Stimulated activated CD8-positive, alpha-beta memory T cell treated with anti-CD3 and anti-CD28 coated beads, Interleukin-12 subunit alpha, Interleukin-12 subunit beta, amount 100 ng/mL, for 1 hour (primary cell): ENCODE measurements at regions not wholly inside any gene's neighbourhood (a gene's known extent, or its start where the extent isn't known, plus 50 kb on each side); places are given as distances from the start of the nearest gene placed in this dataset.
"Not testable (repeated sequence)": the region's sequence is repeated elsewhere in the genome, so short reads cannot be mapped to it uniquely, and the experiment has no call there.

Experiments
- DNase-seq: peaks from one replicate; pipeline ENCODE4 v3.0.0-alpha.2; 2020; ENCODE audit warnings: low read depth

DNA sequence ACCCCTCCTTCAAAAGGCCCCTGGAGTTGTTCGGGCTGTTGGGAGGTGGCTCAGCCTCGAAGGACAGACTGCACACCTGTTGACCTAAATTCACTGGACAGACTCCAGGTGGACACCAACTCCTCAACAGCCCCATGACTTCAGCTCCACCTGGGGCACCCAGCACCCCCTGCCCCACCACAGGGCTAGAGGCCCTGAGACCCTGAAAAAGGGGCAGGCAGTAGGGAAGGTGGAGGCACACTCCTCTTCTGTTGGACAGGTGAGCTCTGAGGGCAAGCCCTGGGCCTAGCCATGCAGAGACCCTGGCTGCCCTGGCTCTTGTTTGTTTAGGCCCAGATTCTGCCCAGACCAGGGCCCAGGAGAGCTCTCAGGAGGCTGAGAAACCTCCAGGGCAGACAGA, 409.7 kb upstream of the CAMK1G start:
- not testable (repeated sequence) for DNase-seq

DNA sequence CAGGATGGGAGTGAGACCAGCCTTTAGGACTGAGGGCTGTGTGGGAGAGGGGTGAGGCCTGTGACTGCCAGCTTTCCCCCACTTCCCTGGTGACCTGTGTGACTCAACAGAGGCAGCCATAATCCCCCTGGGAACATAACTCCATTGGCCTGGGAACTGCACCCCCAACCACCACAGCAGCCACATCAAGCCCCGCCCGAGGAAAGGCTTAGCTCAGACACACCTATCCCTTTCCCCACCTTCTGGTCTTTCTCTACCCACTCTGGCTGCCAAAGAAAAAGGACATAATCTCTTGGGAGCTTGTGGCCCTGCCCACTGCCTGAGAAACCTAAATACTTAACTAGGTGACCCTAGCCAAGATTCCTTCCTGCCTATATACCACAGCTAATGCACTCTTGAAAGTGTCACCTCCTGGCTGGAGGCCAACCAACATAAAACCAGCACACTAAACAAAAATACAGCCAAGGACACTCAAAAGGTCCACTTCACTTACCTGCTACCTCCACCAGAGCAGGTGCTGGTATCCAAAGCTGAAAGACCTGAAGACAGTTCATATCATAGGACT, 406.6 kb upstream of the CAMK1G start:
- DNase-seq = no peak

DNA sequence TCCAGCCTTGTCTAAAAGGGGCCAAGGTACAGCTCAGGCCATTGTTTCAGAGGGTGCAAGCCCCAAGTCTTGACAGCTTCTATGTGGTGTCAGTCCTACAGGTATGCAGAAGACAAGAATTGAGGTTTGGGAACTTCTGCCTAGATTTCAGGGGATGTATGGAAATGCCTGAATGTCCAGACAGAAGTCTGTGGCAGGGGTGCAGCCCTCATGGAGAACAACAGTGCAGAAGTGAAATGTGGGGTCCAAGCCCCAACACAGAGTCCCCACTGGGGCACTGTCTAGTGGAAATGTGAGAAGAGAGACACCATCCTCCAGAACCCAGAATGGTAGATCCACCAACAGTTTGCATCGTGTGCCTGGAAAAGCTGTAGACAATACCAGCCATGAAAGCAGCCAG, 400.3 kb upstream of the CAMK1G start:
- DNase-seq = no peak

DNA sequence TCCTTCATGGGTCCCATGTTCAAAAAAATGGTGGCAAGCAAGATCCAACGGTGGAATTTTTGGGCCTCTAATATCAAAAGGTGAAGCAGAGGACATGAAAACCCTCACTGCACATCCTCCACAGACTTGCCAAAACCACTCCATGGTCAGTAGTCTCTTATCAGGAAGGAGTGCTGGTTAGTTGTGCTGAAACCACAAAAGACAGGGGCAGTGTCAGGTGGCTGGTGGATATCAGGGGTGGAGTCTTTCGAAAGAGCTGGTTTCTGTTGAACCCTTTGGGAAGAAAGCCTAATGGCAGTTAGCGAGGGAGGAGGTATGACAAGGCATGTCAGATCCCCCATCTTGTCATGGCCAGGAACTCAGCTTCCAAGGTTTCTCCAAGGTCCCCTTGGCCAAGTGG, 395.9 kb upstream of the CAMK1G start:
- DNase-seq = no peak

DNA sequence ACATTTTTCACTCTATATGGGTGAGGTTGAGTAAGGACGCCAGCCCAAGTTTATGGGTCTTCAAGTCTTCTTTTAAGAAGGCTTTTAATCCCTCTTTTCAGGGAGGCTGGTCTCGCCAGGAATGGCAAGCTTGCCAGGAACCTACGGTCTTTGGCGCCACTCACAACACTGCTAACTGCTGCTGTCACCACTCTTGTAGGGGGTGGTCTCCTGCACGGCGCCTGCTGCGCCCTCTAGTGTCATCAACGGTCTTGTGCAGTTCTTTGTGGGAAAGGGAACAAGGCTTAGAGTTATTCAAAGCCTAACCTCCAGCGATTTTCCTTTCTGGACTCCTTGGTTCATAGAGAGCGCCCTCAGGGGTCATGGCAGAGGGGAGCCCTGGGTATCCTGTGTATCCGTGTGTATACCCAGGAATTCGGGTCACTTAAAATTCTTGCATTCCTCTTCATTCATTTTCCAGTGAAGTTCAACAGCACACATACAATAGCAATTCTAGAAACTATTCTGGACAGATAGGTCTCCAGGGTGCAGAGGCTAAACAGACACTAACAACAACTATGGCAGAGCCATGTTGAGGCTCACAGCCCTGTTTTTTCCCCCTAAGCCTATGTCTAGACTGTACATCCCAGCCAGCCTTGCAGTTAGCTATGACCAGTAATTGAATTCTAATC, 392.8 kb upstream of the CAMK1G start:
- no peak for DNase-seq

DNA sequence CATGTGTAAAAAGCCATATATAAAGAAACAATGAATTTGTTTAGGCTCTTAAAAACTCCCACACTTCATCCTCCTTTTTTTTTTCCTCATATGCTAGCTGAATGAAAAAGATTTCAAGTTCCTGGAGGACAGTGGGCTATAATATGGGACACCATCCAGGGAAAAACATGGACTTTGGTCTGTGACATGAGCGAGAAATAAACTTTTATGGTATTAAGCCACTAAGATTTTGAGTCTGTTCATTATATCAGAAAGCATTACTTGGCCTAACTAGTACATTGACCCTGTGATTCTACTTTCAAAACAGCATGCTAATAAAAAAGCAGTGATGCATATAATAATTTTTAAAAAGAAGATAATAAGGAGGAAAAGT, 392.3 kb upstream of the CAMK1G start:
- no peak for DNase-seq

DNA sequence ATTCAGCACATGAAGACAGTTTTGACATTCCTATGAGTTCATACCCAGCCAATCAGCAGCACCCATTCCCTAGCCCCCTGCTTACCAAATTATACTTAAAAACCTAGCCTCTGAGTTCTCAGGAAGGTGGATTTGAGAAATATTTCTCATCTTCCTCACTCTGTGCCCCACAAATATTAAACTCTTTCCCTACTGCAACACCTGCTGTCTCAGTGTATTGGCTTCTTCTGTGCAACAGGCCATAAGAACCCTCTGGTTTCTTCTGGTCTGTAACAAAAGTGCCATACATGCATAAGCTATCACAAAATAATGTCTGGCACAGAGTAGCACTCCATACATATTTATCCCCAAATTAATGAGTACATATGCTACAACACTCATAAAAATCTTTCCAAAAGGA, 387.4 kb upstream of the CAMK1G start:
- no peak for DNase-seq

DNA sequence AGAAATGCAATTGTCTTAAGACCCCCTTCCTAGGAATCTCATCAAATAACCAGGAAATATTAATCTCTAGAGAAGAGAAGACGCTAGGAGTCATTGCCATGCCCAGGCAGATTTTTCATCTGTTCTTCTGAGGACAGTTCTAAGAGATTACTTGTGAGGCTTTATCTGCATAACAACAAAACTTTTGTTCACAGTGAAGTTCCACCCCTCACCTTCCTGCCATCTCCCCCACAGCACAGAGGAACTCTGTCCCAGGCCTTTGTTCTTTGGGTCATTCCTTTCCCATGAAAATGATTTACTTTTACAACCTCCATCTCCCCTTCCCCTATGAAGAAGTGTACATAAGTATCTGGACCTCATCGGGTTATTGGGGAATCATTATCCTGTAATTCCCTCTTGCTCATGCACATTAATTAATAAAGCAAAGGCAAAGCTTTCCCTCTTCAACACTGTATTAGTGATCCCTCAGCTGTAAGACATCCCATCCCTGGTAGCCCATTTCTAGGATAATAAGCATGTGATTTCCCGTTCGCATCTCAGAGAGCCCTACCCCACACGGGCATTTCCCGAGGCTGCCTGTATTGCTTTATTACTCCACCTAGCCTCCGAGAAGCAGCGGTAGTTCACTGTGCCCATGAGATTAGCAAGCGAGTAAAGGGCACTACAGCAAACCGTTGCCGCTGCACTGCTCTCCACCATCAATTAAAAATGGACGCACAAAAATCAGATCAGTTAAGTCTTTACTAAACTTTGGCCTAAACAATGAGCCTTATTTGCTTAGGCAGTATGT, 384.4 kb upstream of the CAMK1G start:
- no peak for DNase-seq

DNA sequence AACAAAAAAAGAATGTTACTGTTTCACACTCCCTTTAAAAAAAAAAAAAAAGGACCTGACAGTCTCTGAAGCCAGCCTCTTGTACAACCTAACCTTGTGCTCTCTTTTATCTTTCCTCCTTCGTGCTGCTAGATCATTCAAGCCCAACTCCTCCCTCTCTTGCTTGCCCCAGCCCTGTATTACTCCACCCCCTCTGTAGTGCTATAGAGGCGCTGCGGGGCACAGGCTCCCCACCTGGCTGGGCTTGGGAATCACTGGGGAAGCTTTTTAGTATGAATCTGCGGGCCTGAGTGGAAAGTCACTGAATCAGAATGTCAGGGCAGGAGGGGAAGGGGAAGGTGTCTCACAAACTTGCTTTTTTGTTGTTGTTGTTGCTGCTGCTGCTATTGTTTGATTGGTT, 383.7 kb upstream of the CAMK1G start:
- DNase-seq = no peak

DNA sequence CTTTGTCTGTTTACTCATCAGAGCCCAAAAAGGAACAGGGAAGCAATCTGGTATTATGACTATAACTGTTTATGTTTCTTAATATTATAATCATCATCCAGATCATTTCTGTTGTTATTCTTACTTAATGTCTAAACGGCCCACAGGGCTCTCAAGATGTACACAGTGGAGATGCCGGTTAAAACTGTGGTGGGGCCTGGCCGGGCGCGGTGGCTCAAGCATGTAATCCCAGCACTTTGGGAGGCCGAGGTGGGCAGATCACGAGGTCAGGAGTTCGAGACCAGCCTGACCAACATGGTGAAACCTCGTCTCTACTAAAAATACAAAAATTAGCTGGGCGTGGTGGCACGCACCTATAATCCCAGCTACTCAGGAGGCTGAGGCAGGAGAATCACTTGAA, 381.2 kb upstream of the CAMK1G start:
- DNase-seq = not testable (repeated sequence)

DNA sequence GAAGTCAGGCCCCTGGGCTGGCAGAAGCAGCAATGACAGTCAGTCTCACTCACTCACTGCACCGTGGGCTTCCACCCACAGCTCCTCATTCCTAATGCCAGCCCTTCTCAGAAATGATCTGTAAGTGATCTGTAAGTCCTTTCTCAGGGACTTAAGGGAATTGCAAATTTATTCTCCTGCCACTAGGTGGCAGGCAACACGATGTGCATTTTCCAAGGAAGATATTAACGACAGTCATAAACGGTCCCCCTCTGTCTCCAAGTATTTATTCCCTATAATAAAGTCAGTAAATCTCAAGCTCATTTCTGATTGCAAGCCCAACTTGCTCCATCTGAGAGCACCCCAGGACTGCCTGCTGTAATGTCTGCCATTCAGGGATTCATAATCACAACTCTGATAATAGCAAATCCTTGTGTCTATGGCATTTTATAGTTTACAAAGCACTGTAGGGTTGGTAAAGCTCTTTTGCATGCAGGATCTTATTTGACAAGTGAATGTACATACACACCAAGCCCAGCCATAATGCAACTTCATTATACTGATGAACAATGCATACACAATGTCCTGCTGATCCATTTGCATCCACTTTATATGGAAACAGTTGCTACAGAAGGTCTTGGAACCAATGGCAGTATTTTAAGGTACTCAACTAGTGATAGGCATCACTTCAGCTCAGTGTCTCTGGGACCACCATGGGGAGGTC, 380.5 kb upstream of the CAMK1G start:
- DNase-seq = no peak

DNA sequence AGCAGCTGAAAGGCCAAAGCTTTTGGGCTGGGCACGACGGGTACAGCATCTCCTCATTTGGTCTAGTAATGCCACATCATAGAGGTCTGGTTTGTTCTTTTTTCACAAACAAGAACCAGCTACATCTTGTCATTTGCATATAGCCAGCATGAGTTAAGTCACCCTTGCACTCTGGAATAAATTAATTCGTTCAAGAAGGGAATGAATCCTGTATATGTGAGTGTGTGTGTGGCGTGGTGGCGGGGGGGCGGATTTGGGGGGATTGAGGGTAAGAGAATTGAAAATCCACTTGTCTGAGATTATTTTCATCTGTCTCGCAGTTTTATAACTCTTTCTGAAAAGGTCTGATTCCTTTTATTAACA, 380.0 kb upstream of the CAMK1G start:
- no peak for DNase-seq

DNA sequence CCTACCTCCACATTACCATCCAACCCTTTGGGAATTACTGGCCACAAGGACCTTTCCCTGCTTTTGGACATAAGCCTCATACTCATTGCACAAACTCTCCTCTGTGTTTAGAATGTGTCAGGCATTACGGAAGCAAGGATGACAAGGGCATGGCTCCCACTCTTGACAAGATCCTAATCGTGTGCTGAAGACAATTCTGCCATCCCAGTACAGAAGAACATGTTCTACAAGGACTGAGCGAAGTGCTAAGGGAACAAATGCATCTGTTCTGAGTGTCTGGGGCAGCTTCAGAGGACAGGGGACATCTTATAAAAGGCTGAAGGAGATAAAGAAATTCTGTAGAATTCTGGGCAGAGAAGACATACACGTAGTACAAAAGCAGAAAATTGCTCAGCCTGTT, 378.5 kb upstream of the CAMK1G start:
- DNase-seq = no peak

DNA sequence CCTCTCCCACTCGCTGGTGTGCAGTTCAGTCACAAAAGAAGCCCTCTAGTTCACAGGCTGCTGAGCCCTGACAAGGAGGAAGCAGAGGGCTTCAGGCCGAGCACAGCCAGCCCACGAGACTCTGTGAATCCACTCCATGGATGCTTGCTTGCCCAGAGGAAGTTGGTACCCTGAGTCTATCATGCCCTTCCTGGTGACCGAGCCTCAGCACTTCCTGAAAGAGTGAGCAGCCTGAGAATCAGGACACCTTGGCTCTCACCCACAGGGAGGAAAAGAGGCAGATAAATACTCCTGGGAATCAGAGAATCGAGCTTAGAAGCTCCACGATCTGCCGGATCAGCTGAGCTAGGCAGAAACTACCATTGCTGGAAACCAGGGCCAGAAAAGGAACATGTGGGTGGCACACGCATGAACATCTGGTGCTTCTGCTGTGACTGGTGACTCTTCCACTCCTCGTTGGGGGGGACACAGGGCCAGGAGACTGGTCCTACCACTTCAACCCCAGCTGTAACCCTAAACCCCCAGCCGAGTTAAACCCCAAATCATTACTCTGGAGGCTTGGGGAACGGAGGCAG, 376.3 kb upstream of the CAMK1G start:
- DNase-seq = no peak

DNA sequence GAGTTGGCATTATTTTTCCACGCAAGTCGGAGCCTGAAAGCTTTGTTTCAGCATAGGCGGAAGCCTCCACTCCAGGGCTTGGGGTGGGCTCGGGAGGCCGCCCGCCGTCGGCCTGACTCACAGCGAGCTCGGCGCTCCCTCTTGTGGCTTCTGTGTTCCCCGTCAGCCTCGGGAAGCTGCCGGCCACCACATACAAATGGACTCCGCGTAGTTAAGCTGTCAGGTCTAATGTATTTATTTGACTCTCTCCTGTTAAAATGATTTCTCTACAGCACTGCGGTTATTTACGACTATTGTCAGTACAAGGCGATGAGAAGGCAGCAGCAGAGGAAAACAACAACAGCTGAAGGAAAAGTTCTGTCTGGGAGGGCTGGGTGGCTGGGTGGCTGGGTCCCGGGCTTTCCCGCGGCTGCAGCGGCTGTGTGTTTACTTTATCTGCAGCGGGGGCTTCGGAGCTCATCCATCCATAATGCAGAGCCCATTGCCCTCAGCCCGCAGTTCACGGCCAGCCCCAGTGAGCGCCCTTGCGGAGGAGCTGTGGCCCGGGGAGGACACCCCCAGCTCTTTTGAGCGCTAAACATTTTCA, 375.7 kb upstream of the CAMK1G start:
- DNase-seq = no peak

DNA sequence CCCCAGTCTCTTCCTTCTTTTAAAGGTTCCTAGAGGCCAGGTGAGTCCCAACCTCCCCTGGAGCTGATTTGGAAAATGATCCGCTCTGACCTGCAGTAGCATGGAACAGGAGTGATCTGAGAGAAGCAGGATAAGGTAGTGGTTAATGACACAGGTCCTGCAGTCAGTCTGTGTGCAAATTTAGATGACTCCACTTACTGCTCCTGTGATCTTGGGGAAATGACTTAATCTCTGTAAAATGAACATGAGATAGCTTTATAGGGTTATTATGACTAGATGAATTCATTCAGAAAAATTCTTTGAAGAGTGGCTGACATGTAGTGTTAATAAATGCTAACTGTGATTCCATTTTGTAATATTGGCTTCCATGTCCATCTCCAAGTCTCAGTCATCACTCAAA, 374.9 kb upstream of the CAMK1G start:
- no peak for DNase-seq

DNA sequence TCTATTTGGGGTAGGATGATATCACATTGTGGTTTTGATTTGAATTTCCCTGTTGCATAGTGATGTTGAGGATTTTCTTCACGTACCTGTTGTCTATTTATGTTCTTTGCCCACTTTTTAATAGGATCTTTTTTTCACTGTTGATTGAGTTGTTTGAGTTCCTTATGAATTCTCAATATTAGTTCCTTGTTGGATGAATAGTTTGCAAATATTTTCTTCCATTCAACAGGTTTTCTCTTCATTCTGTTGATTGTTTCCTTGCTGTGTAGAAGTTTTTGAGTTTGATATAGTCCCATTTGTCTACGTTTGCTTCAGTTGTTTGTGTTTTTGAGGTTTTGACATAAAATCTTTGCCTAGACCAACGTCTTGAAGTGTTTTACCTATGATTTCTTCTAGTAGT, 369.5 kb upstream of the CAMK1G start:
- no peak for DNase-seq

DNA sequence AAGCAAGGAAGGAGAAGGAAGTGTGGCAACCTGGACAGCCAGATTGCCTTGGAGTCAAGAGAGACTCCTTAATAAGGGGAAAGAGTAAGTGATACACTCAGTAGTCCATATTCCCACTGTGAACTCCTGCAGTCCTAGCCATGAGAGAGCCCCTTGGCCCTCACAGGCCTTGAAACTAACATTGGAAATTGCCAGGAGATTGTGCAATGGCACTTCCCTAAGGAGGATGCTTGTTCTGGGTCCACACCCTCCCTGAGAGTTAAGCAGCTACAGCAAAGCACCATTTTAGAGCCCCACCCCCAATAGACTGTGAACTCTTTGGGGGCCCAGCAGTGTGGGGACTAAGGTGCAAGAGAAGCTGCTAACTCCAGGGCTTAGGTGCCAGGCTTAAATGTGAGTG, 367.7 kb upstream of the CAMK1G start:
- DNase-seq = no peak

DNA sequence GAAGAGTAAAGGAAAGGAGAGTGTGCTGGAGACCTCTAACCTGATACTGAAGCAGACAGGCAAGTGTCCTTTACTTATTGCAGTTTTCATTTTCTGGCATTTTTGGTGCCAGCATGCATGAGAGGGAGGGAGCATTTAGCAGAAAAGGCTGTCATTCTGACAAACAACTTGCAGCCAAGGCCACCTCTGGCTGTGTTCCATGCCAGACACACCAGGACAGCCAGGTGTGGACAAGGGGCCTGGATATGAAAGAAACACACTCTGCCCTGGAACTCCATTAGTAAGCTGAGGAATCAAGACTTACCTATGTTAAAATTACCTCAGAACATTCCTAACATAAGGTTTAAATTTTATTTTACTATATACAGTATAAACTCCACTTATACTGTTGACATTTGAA, 365.4 kb upstream of the CAMK1G start:
- DNase-seq = no peak

DNA sequence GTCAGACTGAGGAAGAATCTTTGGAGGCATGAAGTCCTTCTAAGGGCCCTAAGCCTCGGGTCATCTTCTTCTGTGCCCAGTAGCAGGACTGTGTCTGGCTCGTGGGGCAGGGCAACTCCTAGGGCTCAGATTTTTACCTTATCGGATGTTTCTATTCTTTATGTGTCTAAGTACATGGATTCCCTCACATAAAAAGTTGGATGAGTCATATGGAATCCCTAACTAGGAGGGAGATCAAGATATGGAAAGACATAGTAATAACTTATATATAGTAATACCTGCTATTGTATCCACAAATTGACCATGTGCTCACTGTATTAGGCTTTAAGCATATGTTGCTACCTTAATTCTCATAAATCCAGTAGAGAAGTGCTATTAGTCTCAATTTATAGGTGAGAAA, 364.5 kb upstream of the CAMK1G start:
- DNase-seq = no peak

DNA sequence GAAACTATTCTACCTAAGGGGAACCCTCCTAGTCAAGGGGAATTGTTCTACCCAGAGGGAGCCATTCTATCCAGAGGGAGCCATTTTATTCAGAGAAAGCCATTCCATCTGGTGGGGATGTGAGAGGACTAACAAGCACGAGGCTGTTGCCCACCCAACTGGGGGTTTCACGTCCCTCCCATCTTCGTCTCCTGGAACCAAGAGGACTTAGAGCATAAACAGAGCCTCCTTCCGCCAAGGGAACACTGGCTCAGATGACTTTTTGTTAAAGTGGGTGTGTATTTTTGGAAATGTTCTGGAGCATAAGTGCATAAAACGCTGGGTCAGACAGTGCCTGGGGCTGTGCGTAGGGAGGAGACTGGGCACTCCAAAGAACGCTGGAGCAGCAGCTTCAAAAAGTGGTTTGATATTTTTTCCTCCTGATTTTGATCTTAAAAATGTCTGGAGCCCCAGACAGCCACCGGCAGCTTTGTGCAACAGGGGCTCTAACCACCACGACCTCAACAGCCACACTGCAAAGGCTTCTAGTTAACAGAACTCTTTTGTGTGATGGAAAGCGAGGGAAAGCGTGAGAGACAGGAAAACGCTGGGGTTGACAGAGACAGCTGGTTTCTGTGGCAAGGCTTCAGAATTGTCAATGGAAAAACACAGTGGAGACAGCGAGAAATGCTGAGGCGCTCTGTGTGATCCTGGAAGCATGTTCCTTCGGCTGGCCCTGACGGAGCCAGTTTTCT, 363.6 kb upstream of the CAMK1G start:
- DNase-seq = no peak

DNA sequence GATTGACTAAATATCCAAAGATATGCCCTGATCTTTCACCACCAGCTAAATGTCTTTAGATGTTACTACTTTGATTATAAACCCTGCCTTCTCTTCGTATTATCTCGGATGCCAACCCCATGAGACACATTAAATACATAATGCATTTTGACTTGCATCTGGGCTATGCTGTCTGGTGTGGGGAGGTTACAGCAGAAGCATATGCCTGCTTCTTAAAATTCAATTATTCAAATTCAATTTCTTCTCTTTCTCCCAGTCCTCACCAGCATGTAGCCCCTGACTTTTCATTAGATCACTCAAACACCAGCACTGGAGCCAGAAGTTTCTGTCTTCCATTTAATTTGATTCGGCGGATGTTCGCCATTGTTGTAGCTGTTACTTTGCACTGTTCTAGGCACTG, 360.7 kb upstream of the CAMK1G start:
- DNase-seq = no peak
